Spleen (tissue), 11 donors: ENCODE measurements at regions not wholly inside any gene's neighbourhood (a gene's known extent, or its start where the extent isn't known, plus 50 kb on each side); places are given as distances from the start of the nearest gene placed in this dataset.

Source experiments
- DNase-seq: peaks from one replicate; pipeline ENCODE4 v3.0.0-alpha.2; 2020
- H3K27ac ChIP-seq, 8 donors: fragments of 200-600 bp; sonication (generic) in 7 of 8; 1 replicate in 4 of 8; 2 replicates in 4 of 8; pipeline versions ENCODE4 v1.5.0 to v1.8.0; 2016 to 2021; ENCODE audit warnings: inconsistent platforms in 4 of 8, mild to moderate bottlenecking in 4 of 8, moderate library complexity in 1 of 8
- H3K27me3 ChIP-seq, 7 donors: fragments of 200-600 bp; sonication (generic) in 6 of 7; replicated peaks in 1 of 7; 1 replicate in 4 of 7; 2 replicates in 3 of 7; pipeline versions ENCODE4 v1.5.0 to v1.8.0; 2016 to 2021; ENCODE audit warnings: inconsistent platforms in 3 of 7, mild to moderate bottlenecking in 1 of 7
- H3K36me3 ChIP-seq, 6 donors: fragments of 200-600 bp; sonication (generic) in 5 of 6; 1 replicate in 4 of 6; 2 replicates in 2 of 6; pipeline versions ENCODE4 v1.5.0 to v1.8.0; 2016 to 2021; ENCODE audit warnings: inconsistent platforms in 2 of 6
- H3K4me1 ChIP-seq, 6 donors: fragments of 200-600 bp; sonication (generic) in 5 of 6; 1 replicate in 3 of 6; 2 replicates in 3 of 6; pipeline versions ENCODE4 v1.5.0 to v1.8.0; 2016 to 2021; ENCODE audit warnings: inconsistent platforms in 3 of 6
- H3K4me3 ChIP-seq, 8 donors: fragments of 200-600 bp; sonication (generic) in 7 of 8; 1 replicate in 4 of 8; 2 replicates in 4 of 8; pipeline versions ENCODE4 v1.5.0 to v1.8.0; 2016 to 2021; ENCODE audit warnings: inconsistent platforms in 4 of 8, mild to moderate bottlenecking in 4 of 8, moderate library complexity in 2 of 8
- H3K9me3 ChIP-seq, 8 donors: fragments of 200-600 bp; sonication (generic) in 7 of 8; 1 replicate in 4 of 8; 2 replicates in 4 of 8; pipeline versions ENCODE4 v1.5.0 to v1.8.0; 2016 to 2021; ENCODE audit warnings: inconsistent platforms in 4 of 8
- POLR2A ChIP-seq, 3 donors: fragments of 450-650 bp; IDR thresholded peaks; one replicate each; pipeline ENCODE4 v1.5.1; 2017; ENCODE audit warnings: antibody characterized with exemption in 3 of 3, mild to moderate bottlenecking in 1 of 3
- POLR2AphosphoS5 ChIP-seq, 3 donors: sonication (generic); formaldehyde crosslinking; IDR thresholded peaks; one replicate each; pipeline ENCODE4 v1.5.1; 2017; ENCODE audit warnings: antibody characterized with exemption in 3 of 3
- WGBS, 5 donors: extraction: QIAGEN DNeasy Blood & Tissue Kit in 3 of 5; methylation state at CpG; one replicate each; pipeline versions ENCODE4 v1.1.5 to v1.1.7; 2013 to 2018; 5-methylcytosine and 5-hydroxymethylcytosine counted together
- intact Hi-C: fragments of 100-400 bp; cut with DNase I; formaldehyde crosslinking; loops from one replicate; pipeline ENCODE4 v1.15.0; 2023; ENCODE audit warnings: low total_unique reads
- TF ChIP-seq, protein P1 (sequence below), 11 experiments: fragments of 200-600 bp in 7 of 11; fragments of 450-650 bp in 4 of 11; sonication (generic) in 4 of 11; IDR thresholded peaks in 8 of 11; conservative IDR thresholded peaks in 3 of 11; 1 replicate in 7 of 11; 2 replicates in 4 of 11; pipeline versions ENCODE4 v1.4.0 to v1.8.0; 2016 to 2021; ENCODE audit warnings: antibody characterized with exemption in 11 of 11, inconsistent platforms in 4 of 11, mild to moderate bottlenecking in 1 of 11
- donor health status: healthy with polysubstance abuse.
- donor health status: DM: no; HTN: no; CAD: no; lungs with moderate emphysema.
- donor health status: DM: no; HTN: no; CAD: no.
- donor health status: Bipolar disorder and iron deficiency.
- donor health status: healthy.
- donor health status: DM: no; HTN: no; CAD: no.
- donor health status: DM: yes; HTN: yes; CAD: no.

DNA sequence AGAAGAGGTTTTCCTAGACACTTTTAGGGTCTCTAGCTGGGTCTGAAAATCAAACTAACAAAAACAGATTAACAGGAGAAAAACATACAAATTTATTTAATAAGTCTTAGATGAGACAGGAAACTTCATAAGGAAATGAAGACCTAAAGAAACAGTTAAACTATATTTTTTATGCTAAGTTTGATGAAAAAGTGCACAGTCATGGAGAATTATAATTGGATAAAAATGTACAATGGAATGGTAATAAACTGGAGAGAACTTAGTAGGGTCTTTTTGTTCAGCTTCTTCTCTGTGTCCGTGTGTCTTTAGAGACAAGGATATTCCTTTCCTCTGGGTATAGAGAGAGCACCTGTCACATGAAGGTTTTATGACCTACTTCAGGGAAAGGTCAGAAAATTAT is 323.4 kb downstream of the RAB38 start:
- H3K9me3 ChIP-seq, result no peaks in the 10 kb centered on the region
- no peaks in the 10 kb centered on the region for H3K36me3 ChIP-seq
- DNase-seq, result no peak
- H3K4me3 ChIP-seq, result no peak overlapping the region
- no peaks in the 10 kb centered on the region for H3K4me1 ChIP-seq
- intact Hi-C loops, result no loop called here
- WGBS, 5 donors, result 63 to 92% (median 81%) methylated on average over 1 of the region's 1 CpG
- H3K27ac ChIP-seq, result no peak overlapping the region
- no peaks in the 10 kb centered on the region for H3K27me3 ChIP-seq
- TF ChIP-seq POLR2A (IDR thresholded peaks at IDR 0.05) (no peak), POLR2AphosphoS5 (IDR thresholded peaks at IDR 0.05) (no peak)
- TF ChIP-seq, protein P1, sequence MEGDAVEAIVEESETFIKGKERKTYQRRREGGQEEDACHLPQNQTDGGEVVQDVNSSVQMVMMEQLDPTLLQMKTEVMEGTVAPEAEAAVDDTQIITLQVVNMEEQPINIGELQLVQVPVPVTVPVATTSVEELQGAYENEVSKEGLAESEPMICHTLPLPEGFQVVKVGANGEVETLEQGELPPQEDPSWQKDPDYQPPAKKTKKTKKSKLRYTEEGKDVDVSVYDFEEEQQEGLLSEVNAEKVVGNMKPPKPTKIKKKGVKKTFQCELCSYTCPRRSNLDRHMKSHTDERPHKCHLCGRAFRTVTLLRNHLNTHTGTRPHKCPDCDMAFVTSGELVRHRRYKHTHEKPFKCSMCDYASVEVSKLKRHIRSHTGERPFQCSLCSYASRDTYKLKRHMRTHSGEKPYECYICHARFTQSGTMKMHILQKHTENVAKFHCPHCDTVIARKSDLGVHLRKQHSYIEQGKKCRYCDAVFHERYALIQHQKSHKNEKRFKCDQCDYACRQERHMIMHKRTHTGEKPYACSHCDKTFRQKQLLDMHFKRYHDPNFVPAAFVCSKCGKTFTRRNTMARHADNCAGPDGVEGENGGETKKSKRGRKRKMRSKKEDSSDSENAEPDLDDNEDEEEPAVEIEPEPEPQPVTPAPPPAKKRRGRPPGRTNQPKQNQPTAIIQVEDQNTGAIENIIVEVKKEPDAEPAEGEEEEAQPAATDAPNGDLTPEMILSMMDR (IDR thresholded peaks at IDR 0.05 in 8 of 11, conservative IDR thresholded peaks at IDR 0.05 in 3 of 11), result no peak

DNA sequence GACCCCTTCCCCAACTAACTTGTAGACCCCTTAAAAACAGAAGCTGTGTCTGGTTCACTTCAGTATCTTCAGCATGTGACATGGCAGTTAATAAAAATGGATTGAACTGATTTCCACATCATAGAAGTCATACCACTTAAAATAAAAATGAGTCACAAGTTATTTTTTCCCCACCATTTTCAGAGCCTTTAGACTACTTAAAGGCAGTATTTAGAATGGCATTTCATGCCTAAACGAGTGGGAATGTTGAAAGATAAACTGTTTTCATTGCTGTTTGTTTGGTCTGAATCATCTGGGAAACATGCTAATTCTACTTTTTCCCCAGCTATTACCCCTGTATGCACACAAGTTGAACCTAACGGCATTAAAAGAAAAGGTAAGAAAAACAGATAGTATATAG is 324.0 kb downstream of the RAB38 start:
- intact Hi-C loops, result no loop called here
- DNase-seq, result no peak
- H3K4me1 ChIP-seq, result no peaks in the 10 kb centered on the region
- 50 to 69% (median 63%) methylated on average over 2 of the region's 2 CpGs for WGBS, 5 donors
- no peak overlapping the region for H3K27ac ChIP-seq
- H3K4me3 ChIP-seq, result no peak overlapping the region
- no peaks in the 10 kb centered on the region for H3K9me3 ChIP-seq
- TF ChIP-seq POLR2A (IDR thresholded peaks at IDR 0.05) (no peak), POLR2AphosphoS5 (IDR thresholded peaks at IDR 0.05) (no peak)
- TF ChIP-seq, protein P1 (IDR thresholded peaks at IDR 0.05 in 8 of 11, conservative IDR thresholded peaks at IDR 0.05 in 3 of 11), result no peak
- H3K27me3 ChIP-seq, result no peaks in the 10 kb centered on the region
- no peaks in the 10 kb centered on the region for H3K36me3 ChIP-seq

DNA sequence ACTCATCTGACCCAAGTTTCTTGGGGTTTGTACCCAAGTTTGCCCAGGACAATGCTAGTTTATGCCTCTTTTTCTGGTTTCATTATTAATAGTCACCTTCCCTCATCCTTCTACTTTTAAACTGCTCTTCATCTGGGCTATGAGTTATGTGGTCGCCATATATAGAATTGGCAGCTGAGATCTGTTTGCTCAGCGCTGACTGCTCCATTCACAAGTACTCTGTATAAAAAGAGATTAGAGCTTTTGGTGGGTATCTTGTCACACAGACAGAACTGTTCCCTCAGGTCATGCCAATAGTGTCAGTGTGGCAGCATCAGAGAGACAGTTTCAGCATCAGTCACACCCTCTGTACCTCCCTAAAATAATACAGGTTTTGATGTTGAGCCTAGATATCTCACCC is 326.0 kb downstream of the RAB38 start:
- no peak for DNase-seq
- 88 to 96% (median 95%) methylated on average over 2 of the region's 2 CpGs for WGBS, 5 donors
- TF ChIP-seq, protein P1 (IDR thresholded peaks at IDR 0.05 in 8 of 11, conservative IDR thresholded peaks at IDR 0.05 in 3 of 11), result no peak
- TF ChIP-seq POLR2AphosphoS5 (IDR thresholded peaks at IDR 0.05), result no peak
- TF ChIP-seq POLR2A (IDR thresholded peaks at IDR 0.05), result no peak
- no peaks in the 10 kb centered on the region for H3K36me3 ChIP-seq
- intact Hi-C loops, result no loop called here
- H3K9me3 ChIP-seq, result no peaks in the 10 kb centered on the region
- H3K4me1 ChIP-seq, result no peaks in the 10 kb centered on the region
- H3K27me3 ChIP-seq, result no peaks in the 10 kb centered on the region
- H3K4me3 ChIP-seq, result no peak overlapping the region
- no peak overlapping the region for H3K27ac ChIP-seq

DNA sequence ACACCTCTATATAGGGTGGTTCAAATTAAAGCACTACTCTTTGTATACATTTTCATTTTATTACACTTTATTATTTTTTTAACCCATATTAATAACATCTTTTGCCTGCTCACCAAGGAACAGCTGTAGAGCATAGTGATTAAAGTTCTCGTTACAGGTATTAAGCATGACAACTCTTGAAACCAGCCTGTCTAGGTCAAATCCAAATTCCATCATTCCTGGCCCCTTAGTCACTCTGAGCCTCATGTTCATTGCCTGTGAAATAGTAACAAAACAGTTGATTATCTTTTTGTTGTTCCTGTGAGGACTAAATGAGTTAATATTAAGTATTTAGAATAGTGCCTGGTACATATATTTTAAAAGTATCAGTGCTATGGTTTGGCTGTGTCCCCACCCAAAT is 334.5 kb downstream of the RAB38 start:
- Histone ChIP-seq H3K4me1 (no peaks in the 10 kb centered on the region), H3K36me3 (no peaks in the 10 kb centered on the region), H3K4me3 (no peak overlapping the region), H3K27me3 (no peaks in the 10 kb centered on the region), H3K27ac (no peak overlapping the region), H3K9me3 (peaks cover 0 to 17% (median 2%) of the 10 kb centered on the region in 8 donors)
- 72 to 86% (median 85%) methylated on average over 1 of the region's 1 CpG for WGBS, 5 donors
- no peak for DNase-seq
- intact Hi-C loops, result no loop called here
- TF ChIP-seq POLR2AphosphoS5 (IDR thresholded peaks at IDR 0.05) (no peak), POLR2A (IDR thresholded peaks at IDR 0.05) (no peak)
- TF ChIP-seq, protein P1 (IDR thresholded peaks at IDR 0.05 in 8 of 11, conservative IDR thresholded peaks at IDR 0.05 in 3 of 11), result no peak
